Small intestine (tissue), 7 donors: ENCODE measurements at regions not wholly inside any gene's neighbourhood (a gene's known extent, or its start where the extent isn't known, plus 50 kb on each side); places are given as distances from the start of the nearest gene placed in this dataset.

Experiments
- DNase-seq, 2 donors: peaks; one replicate each; pipeline versions ENCODE4 v3.0.0 to v3.0.0-alpha.2; 2013
- FAIRE-seq: peaks from 2 replicates; lab custom pipeline; 2012; peaks lifted over from hg19 to GRCh38; lab: Jason Lieb, UNC
- H3K27ac ChIP-seq, 3 donors: one replicate each; pipeline ENCODE4 v1.5.1; 2013; ENCODE audit warnings: low read length in 2 of 3, mild to moderate bottlenecking in 2 of 3, control low read depth in 1 of 3, inconsistent platforms in 1 of 3, low read depth in 1 of 3, moderate library complexity in 1 of 3
- H3K27me3 ChIP-seq, 3 donors: one replicate each; pipeline ENCODE4 v1.6.1; 2013; ENCODE audit warnings: low read length in 3 of 3, inconsistent platforms in 1 of 3; ENCODE audit not compliant: control insufficient read depth in 3 of 3, insufficient read depth in 3 of 3
- H3K36me3 ChIP-seq, 3 donors: one replicate each; pipeline ENCODE4 v1.6.1; 2013; ENCODE audit warnings: low read length in 3 of 3, inconsistent platforms in 1 of 3, low read depth in 1 of 3, mild to moderate bottlenecking in 1 of 3, moderate library complexity in 1 of 3; ENCODE audit not compliant: control insufficient read depth in 3 of 3, insufficient read depth in 2 of 3
- H3K4me1 ChIP-seq, 3 donors: one replicate each; pipeline ENCODE4 v1.6.1; 2013; ENCODE audit warnings: low read length in 2 of 3, inconsistent platforms in 1 of 3, low read depth in 1 of 3, mild to moderate bottlenecking in 1 of 3, moderate library complexity in 1 of 3; ENCODE audit not compliant: control insufficient read depth in 3 of 3, insufficient read depth in 2 of 3
- H3K4me3 ChIP-seq, 3 donors: one replicate each; pipeline ENCODE4 v1.5.1; 2013; ENCODE audit warnings: low read length in 3 of 3, control low read depth in 1 of 3, inconsistent platforms in 1 of 3, low read depth in 1 of 3, mild to moderate bottlenecking in 1 of 3, moderate library complexity in 1 of 3
- H3K9me3 ChIP-seq, 2 donors: one replicate each; pipeline ENCODE4 v1.6.1; 2013; ENCODE audit warnings: low read depth in 1 of 2, low read length in 1 of 2; ENCODE audit not compliant: control insufficient read depth in 2 of 2, insufficient read depth in 1 of 2
- WGBS, 3 donors: extraction: QIAGEN DNeasy Blood & Tissue Kit; methylation state at CpG; one replicate each; pipeline ENCODE4 v1.1.7; 2013; 5-methylcytosine and 5-hydroxymethylcytosine counted together
- donor health status: healthy with polysubstance abuse.
- donor health status: control.
- donor health status: control.
- donor health status: Bipolar disorder and iron deficiency.
- donor health status: healthy.

- DNase-seq: no peak
These were observed 76.2 kb upstream of the UNC5C start for GRCh38 chr4:95625020-95625419.

GRCh38 chr4:95619525-95620443 is 71.0 kb upstream of the UNC5C start:
- Histone ChIP-seq H3K27ac (no peak overlapping the region), H3K4me1 (no peaks in the 10 kb centered on the region), H3K9me3 (no peaks in the 10 kb centered on the region), H3K4me3 (no peak overlapping the region), H3K27me3 (no peaks in the 10 kb centered on the region), H3K36me3 (no peaks in the 10 kb centered on the region)
- 62 to 88% (median 77%) methylated on average over 9 of the region's 9 CpGs for WGBS, 3 donors
- DNase-seq: no peak
- no peak for FAIRE-seq

More at GRCh38 chr4:95625020-95625419, 76.2 kb upstream of the UNC5C start:
- no peaks in the 10 kb centered on the region for H3K9me3 ChIP-seq
- H3K4me1 ChIP-seq: no peaks in the 10 kb centered on the region
- no peaks in the 10 kb centered on the region for H3K36me3 ChIP-seq
- no peaks in the 10 kb centered on the region for H3K27me3 ChIP-seq
- no peak for FAIRE-seq
- H3K27ac ChIP-seq: no peak overlapping the region
- H3K4me3 ChIP-seq: no peak overlapping the region

GRCh38 chr4:95614684-95615205 is 66.0 kb upstream of the UNC5C start:
- H3K4me3 ChIP-seq: no peak overlapping the region
- H3K4me1 ChIP-seq: no peaks in the 10 kb centered on the region
- no peaks in the 10 kb centered on the region for H3K27me3 ChIP-seq
- no peak for DNase-seq
- no peak for FAIRE-seq
- 74 to 89% (median 77%) methylated on average over 8 of the region's 8 CpGs for WGBS, 3 donors
- no peaks in the 10 kb centered on the region for H3K9me3 ChIP-seq
- H3K36me3 ChIP-seq: no peaks in the 10 kb centered on the region
- no peak overlapping the region for H3K27ac ChIP-seq

- H3K9me3 ChIP-seq: no peaks in the 10 kb centered on the region
- H3K27me3 ChIP-seq: no peaks in the 10 kb centered on the region
- H3K4me3 ChIP-seq: no peak overlapping the region
- WGBS, 3 donors: 66 to 77% (median 71%) methylated on average over 3 of the region's 3 CpGs
- FAIRE-seq: no peak
- no peaks in the 10 kb centered on the region for H3K4me1 ChIP-seq
- H3K27ac ChIP-seq: no peak overlapping the region
- no peaks in the 10 kb centered on the region for H3K36me3 ChIP-seq
- DNase-seq: no peak
These were observed 61.3 kb upstream of the UNC5C start for GRCh38 chr4:95610061-95610569.

GRCh38 chr4:95606739-95607138 is 58.0 kb upstream of the UNC5C start:
- DNase-seq: no peak
- Histone ChIP-seq H3K27ac (no peak overlapping the region), H3K36me3 (no peaks in the 10 kb centered on the region), H3K9me3 (no peaks in the 10 kb centered on the region), H3K4me3 (no peak overlapping the region), H3K27me3 (no peaks in the 10 kb centered on the region), H3K4me1 (no peaks in the 10 kb centered on the region)
- 75 to 78% (median 75%) methylated on average over 7 of the region's 7 CpGs for WGBS, 3 donors
- FAIRE-seq: no peak

GRCh38 chr4:95603393-95603792 is 54.6 kb upstream of the UNC5C start:
- Histone ChIP-seq H3K4me1 (no peaks in the 10 kb centered on the region), H3K36me3 (no peaks in the 10 kb centered on the region), H3K27me3 (no peaks in the 10 kb centered on the region), H3K9me3 (no peaks in the 10 kb centered on the region), H3K27ac (no peak overlapping the region), H3K4me3 (no peak overlapping the region)
- DNase-seq (no peak), FAIRE-seq (no peak)
- WGBS, 3 donors: 71 to 82% (median 79%) methylated on average over 4 of the region's 4 CpGs

GRCh38 chr4:95602872-95603271 is 54.1 kb upstream of the UNC5C start:
- 46 to 61% (median 50%) methylated on average over 3 of the region's 3 CpGs for WGBS, 3 donors
- no peaks in the 10 kb centered on the region for H3K4me1 ChIP-seq
- H3K27me3 ChIP-seq: no peaks in the 10 kb centered on the region
- no peak overlapping the region for H3K27ac ChIP-seq
- no peak for DNase-seq
- no peaks in the 10 kb centered on the region for H3K9me3 ChIP-seq
- no peak for FAIRE-seq
- H3K4me3 ChIP-seq: no peak overlapping the region
- no peaks in the 10 kb centered on the region for H3K36me3 ChIP-seq

- FAIRE-seq (no peak), DNase-seq (no peak)
- H3K9me3 ChIP-seq: no peaks in the 10 kb centered on the region
- H3K36me3 ChIP-seq: no peaks in the 10 kb centered on the region
- no peaks in the 10 kb centered on the region for H3K27me3 ChIP-seq
- no peaks in the 10 kb centered on the region for H3K4me1 ChIP-seq
- H3K27ac ChIP-seq: no peak overlapping the region
- H3K4me3 ChIP-seq: no peak overlapping the region
- 79 to 83% (median 80%) methylated on average over 4 of the region's 4 CpGs for WGBS, 3 donors
These were observed 52.6 kb upstream of the UNC5C start for GRCh38 chr4:95601356-95601755.
